ENCODE measurements at regions not wholly inside any gene's neighbourhood (a gene's known extent, or its start where the extent isn't known, plus 50 kb on each side); places are given as distances from the start of the nearest gene placed in this dataset.

DNA sequence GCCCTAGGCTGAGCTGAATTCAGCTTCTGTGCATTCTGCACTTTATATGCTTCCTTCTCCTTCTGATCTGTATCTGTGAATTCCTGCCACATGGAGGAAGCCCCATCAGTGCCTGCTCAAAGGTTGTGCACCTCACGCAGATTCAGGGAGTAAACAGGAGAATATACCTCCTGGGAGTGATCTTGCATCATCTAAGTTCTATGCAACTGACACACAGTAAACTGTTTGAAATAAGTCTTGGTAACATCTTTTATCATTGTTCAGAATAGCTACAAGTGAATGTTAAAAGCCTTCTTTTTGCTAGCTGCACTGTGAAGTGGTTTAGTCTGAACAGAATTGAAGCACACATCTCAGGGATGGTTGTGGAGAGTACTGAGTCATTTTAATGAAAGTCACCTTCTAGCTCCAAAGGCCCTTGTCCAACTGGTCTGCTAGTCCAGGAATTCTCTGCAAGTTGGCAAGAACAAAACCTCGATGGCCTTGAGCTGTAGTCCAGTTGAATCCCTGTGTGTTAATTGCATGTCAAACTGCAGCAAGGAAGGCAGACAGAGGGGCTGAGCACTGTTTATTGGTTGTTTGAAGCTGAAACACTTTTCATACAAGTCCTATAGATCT is 215.0 kb downstream of the WNT5A start:
- no peak overlapping the region for H3K27ac ChIP-seq (ENCODE audit: control insufficient read depth, insufficient read depth)
- no peaks in the 10 kb centered on the region for H4K20me1 ChIP-seq (ENCODE audit: control insufficient read depth, insufficient read depth)
- 18% methylated on average over 2 of the region's 2 CpGs for WGBS (ENCODE audit: insufficient coverage, insufficient replicate concordance, low lambda C conversion rate, missing lambda C conversion rate)
- ATAC-seq (no peak), FAIRE-seq (no peak), DNase-seq (ENCODE audit: low read depth, low spot score) (no peak)
- SMC1A ChIA-PET (ENCODE audit: uncharacterized antibody, unreplicated experiment) = interaction anchor here (1.1 kb wide), 1 partner anchor 9 kb away, joined by 3 read pairs; no protein-coding TSS in a partner anchor
- no peak overlapping the region for H3K9ac ChIP-seq (ENCODE audit: control insufficient read depth, insufficient read depth, low read length)
- no peaks in the 10 kb centered on the region for H3K36me3 ChIP-seq (ENCODE audit: control insufficient read depth in 2 of 2, insufficient read depth in 2 of 2, low read length in 1 of 2)
- POLR2A ChIA-PET = no interaction called here
- no peaks in the 10 kb centered on the region for H3K9me3 ChIP-seq (replicated peaks; ENCODE audit: control insufficient read depth, insufficient read depth, low read length)
- BruUV-seq (replicated peaks) = no TSS peak
- no peak overlapping the region for H3K4me3 ChIP-seq
- CTCF ChIA-PET = interaction anchor here (1.1 kb wide), 1 partner anchor 14 kb away, joined by 3 read pairs; no protein-coding TSS in a partner anchor
- H3K79me2 ChIP-seq (ENCODE audit: control insufficient read depth, insufficient read depth, low read length) = no peaks in the 10 kb centered on the region
- no peaks in the 10 kb centered on the region for H3K27me3 ChIP-seq (replicated peaks in 1 of 2; ENCODE audit: control insufficient read depth in 2 of 2, insufficient read depth in 2 of 2, low read length in 1 of 2)
- H3K4me1 ChIP-seq (ENCODE audit: control insufficient read depth, insufficient read depth, low read length) = no peaks in the 10 kb centered on the region
- in situ Hi-C loops (cut with MboI) = no loop called here
- H3K4me2 ChIP-seq (ENCODE audit: control insufficient read depth, insufficient read depth) = no peak overlapping the region
- TF ChIP-seq TAF1 (IDR thresholded peaks at IDR 0.05; ENCODE audit: borderline replicate concordance, low read depth, low read length) = no peak
- TF ChIP-seq LARP7 (IDR thresholded peaks at IDR 0.05) = no peak
- TF ChIP-seq HDAC2 (IDR thresholded peaks at IDR 0.05) = no peak
- TF ChIP-seq, protein P1, sequence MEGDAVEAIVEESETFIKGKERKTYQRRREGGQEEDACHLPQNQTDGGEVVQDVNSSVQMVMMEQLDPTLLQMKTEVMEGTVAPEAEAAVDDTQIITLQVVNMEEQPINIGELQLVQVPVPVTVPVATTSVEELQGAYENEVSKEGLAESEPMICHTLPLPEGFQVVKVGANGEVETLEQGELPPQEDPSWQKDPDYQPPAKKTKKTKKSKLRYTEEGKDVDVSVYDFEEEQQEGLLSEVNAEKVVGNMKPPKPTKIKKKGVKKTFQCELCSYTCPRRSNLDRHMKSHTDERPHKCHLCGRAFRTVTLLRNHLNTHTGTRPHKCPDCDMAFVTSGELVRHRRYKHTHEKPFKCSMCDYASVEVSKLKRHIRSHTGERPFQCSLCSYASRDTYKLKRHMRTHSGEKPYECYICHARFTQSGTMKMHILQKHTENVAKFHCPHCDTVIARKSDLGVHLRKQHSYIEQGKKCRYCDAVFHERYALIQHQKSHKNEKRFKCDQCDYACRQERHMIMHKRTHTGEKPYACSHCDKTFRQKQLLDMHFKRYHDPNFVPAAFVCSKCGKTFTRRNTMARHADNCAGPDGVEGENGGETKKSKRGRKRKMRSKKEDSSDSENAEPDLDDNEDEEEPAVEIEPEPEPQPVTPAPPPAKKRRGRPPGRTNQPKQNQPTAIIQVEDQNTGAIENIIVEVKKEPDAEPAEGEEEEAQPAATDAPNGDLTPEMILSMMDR (IDR thresholded peaks at IDR 0.05 in 2 of 3, conservative IDR thresholded peaks at IDR 0.05 in 1 of 3; ENCODE audit: control insufficient read depth in 2 of 3, extremely low read depth in 1 of 3, insufficient read depth in 1 of 3, low read depth in 3 of 3, low read length in 3 of 3) = no peak
- intact Hi-C loops (cut with micrococcal nuclease; ENCODE audit: unreplicated experiment) = no loop called here
- RAD21 ChIA-PET (ENCODE audit: unreplicated experiment) = no interaction called here
- no peak overlapping the region for H2AFZ ChIP-seq (ENCODE audit: control insufficient read depth, low read depth, low read length)

DNA sequence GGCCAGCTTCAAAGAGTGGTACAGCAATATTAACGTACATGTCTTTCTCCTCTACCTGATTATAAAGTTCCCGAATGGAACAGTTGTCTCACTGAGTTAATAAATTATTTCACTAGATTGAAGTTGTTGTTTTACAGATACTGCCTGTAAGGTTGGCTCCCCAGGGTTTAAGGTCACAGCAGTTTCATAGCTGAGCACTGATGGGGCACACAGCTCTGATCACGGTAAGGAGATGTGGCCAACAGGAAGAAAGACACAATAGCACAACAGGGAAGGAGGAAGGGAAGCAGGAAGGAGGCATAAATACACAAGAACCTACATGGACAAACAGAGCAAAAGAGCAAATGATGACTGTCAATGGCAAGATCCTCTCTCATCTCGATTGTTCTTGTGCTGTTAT is 215.6 kb downstream of the WNT5A start:
- Histone ChIP-seq H3K27me3 (replicated peaks in 1 of 2; ENCODE audit: control insufficient read depth in 2 of 2, insufficient read depth in 2 of 2, low read length in 1 of 2) (no peaks in the 10 kb centered on the region; a peak in 1 of 4 replicates), H3K9ac (ENCODE audit: control insufficient read depth, insufficient read depth, low read length) (no peak overlapping the region), H3K79me2 (ENCODE audit: control insufficient read depth, insufficient read depth, low read length) (no peaks in the 10 kb centered on the region), H2AFZ (ENCODE audit: control insufficient read depth, low read depth, low read length) (no peak overlapping the region), H3K27ac (ENCODE audit: control insufficient read depth, insufficient read depth) (no peak overlapping the region), H3K4me3 (no peak overlapping the region), H4K20me1 (ENCODE audit: control insufficient read depth, insufficient read depth) (no peaks in the 10 kb centered on the region), H3K4me1 (ENCODE audit: control insufficient read depth, insufficient read depth, low read length) (no peaks in the 10 kb centered on the region), H3K9me3 (replicated peaks; ENCODE audit: control insufficient read depth, insufficient read depth, low read length) (no peaks in the 10 kb centered on the region), H3K36me3 (ENCODE audit: control insufficient read depth in 2 of 2, insufficient read depth in 2 of 2, low read length in 1 of 2) (no peaks in the 10 kb centered on the region), H3K4me2 (ENCODE audit: control insufficient read depth, insufficient read depth) (no peak overlapping the region)
- FAIRE-seq (no peak), ATAC-seq (no peak), DNase-seq (ENCODE audit: low read depth, low spot score) (no peak)
- RAD21 ChIA-PET (ENCODE audit: unreplicated experiment) = no interaction called here
- intact Hi-C loops (cut with micrococcal nuclease; ENCODE audit: unreplicated experiment) = no loop called here
- SMC1A ChIA-PET (ENCODE audit: uncharacterized antibody, unreplicated experiment) = interaction anchor here (1.1 kb wide), 1 partner anchor 9 kb away, joined by 3 read pairs; no protein-coding TSS in a partner anchor
- WGBS (ENCODE audit: insufficient coverage, insufficient replicate concordance, low lambda C conversion rate, missing lambda C conversion rate) = 2% methylated on average over 4 of the region's 4 CpGs
- POLR2A ChIA-PET = no interaction called here
- CTCF ChIA-PET = no interaction called here
- no TSS peak for BruUV-seq (replicated peaks)
- in situ Hi-C loops (cut with MboI) = no loop called here
- TF ChIP-seq ZSCAN29 (IDR thresholded peaks at IDR 0.05) (no peak), NR2C2 (IDR thresholded peaks at IDR 0.05; ENCODE audit: borderline replicate concordance, control insufficient read depth, insufficient read length, low read depth) (no peak), EGR1 (IDR thresholded peaks at IDR 0.05; ENCODE audit: borderline replicate concordance in 1 of 2, low read depth in 2 of 2, low read length in 2 of 2) (no peak), WRNIP1 (IDR thresholded peaks at IDR 0.05; ENCODE audit: borderline replicate concordance, low read depth, low read length) (no peak), YY1 (IDR thresholded peaks at IDR 0.05; ENCODE audit: low read depth, low read length) (no peak), GATAD2B (conservative IDR thresholded peaks at IDR 0.05; ENCODE audit: low read depth) (no peak), PML (IDR thresholded peaks at IDR 0.05; ENCODE audit: low read length) (no peak)
- TF ChIP-seq, protein P1 (IDR thresholded peaks at IDR 0.05 in 2 of 3, conservative IDR thresholded peaks at IDR 0.05 in 1 of 3; ENCODE audit: control insufficient read depth in 2 of 3, extremely low read depth in 1 of 3, insufficient read depth in 1 of 3, low read depth in 3 of 3, low read length in 3 of 3) = no peak
- TF ChIP-seq, protein P2, sequence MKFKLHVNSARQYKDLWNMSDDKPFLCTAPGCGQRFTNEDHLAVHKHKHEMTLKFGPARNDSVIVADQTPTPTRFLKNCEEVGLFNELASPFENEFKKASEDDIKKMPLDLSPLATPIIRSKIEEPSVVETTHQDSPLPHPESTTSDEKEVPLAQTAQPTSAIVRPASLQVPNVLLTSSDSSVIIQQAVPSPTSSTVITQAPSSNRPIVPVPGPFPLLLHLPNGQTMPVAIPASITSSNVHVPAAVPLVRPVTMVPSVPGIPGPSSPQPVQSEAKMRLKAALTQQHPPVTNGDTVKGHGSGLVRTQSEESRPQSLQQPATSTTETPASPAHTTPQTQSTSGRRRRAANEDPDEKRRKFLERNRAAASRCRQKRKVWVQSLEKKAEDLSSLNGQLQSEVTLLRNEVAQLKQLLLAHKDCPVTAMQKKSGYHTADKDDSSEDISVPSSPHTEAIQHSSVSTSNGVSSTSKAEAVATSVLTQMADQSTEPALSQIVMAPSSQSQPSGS (IDR thresholded peaks at IDR 0.05; ENCODE audit: low read length) = no peak

Data from GM12878 (cell line).